T-helper 2 cell treated with Interferon-gamma antibody and Interleukin-4, amounts not matched to agents 100 ng/mL and 5 ng/mL, for 36 hours (primary cell): ENCODE measurements at regions not wholly inside any gene's neighbourhood (a gene's known extent, or its start where the extent isn't known, plus 50 kb on each side); places are given as distances from the start of the nearest gene placed in this dataset.
"Not testable (repeated sequence)": the region's sequence is repeated elsewhere in the genome, so short reads cannot be mapped to it uniquely, and the experiment has no call there.

Source experiments
- intact Hi-C: fragments of 100-400 bp; cut with micrococcal nuclease; formaldehyde crosslinking; loops from one replicate; pipeline ENCODE4 v1.15.1; 2023

GRCh38 chr4:126758493-126758892 is 874.3 kb upstream of the INTU start:
- intact Hi-C loops, result no loop called here

- intact Hi-C loops, result no loop called here
Measured at GRCh38 chr4:126761947-126762662, 870.7 kb upstream of the INTU start.

GRCh38 chr4:126762663-126763247 is 870.0 kb upstream of the INTU start:
- intact Hi-C loops, result no loop called here

- intact Hi-C loops, result no loop called here
Measured at GRCh38 chr4:126766241-126766640, 866.5 kb upstream of the INTU start.

GRCh38 chr4:126768338-126768737 is 864.4 kb upstream of the INTU start:
- intact Hi-C loops, result no loop called here

GRCh38 chr4:126770811-126771553 is 861.8 kb upstream of the INTU start:
- intact Hi-C loops, result not testable (repeated sequence)

GRCh38 chr4:126771618-126772017 is 861.1 kb upstream of the INTU start:
- intact Hi-C loops, result not testable (repeated sequence)

- intact Hi-C loops, result no loop called here
Measured at GRCh38 chr4:126772662-126773061, 860.1 kb upstream of the INTU start.

- intact Hi-C loops, result no loop called here
Measured at GRCh38 chr4:126775485-126776106, 857.2 kb upstream of the INTU start.

- intact Hi-C loops, result no loop called here
Measured at GRCh38 chr4:126776361-126776760, 856.4 kb upstream of the INTU start.

- intact Hi-C loops, result no loop called here
Measured at GRCh38 chr4:126777649-126778048, 855.1 kb upstream of the INTU start.

- intact Hi-C loops, result no loop called here
Measured at GRCh38 chr4:126778348-126778747, 854.4 kb upstream of the INTU start.

GRCh38 chr4:126779001-126779400 is 853.8 kb upstream of the INTU start:
- intact Hi-C loops, result no loop called here

- intact Hi-C loops, result no loop called here
Measured at GRCh38 chr4:126779436-126780166, 853.2 kb upstream of the INTU start.

- intact Hi-C loops, result no loop called here
Measured at GRCh38 chr4:126783191-126783590, 849.6 kb upstream of the INTU start.

GRCh38 chr4:126784966-126785580 is 847.7 kb upstream of the INTU start:
- intact Hi-C loops, result no loop called here

GRCh38 chr4:126790633-126791032 is 842.1 kb upstream of the INTU start:
- intact Hi-C loops, result no loop called here

GRCh38 chr4:126794363-126794762 is 838.4 kb upstream of the INTU start:
- intact Hi-C loops, result no loop called here

- intact Hi-C loops, result no loop called here
Measured at GRCh38 chr4:126798214-126798613, 834.5 kb upstream of the INTU start.

GRCh38 chr4:126799416-126799815 is 833.3 kb upstream of the INTU start:
- intact Hi-C loops, result no loop called here

- intact Hi-C loops, result no loop called here
Measured at GRCh38 chr4:126799971-126800574, 832.7 kb upstream of the INTU start.
